PC-3 (cell line): ENCODE measurements at regions not wholly inside any gene's neighbourhood (a gene's known extent, or its start where the extent isn't known, plus 50 kb on each side); places are given as distances from the start of the nearest gene placed in this dataset.
A peak's percentile ranks its signal among the peaks of the same experiment; 100 is the strongest.

ENCODE experiments used
- ATAC-seq: fragments of 200-7000 bp; cut with Tn5 transposase; 2 replicates; pipeline ENCODE4 v1.9.1; 2020; ENCODE audit warnings: mild to moderate bottlenecking, moderate library complexity
- BruUV-seq: library from RNA; stranded (reverse); fragments of 400-500 nt; replicated peaks from 2 replicates; lab custom pipeline; 2021; lab: Mats Ljungman, UMichigan
- CTCF ChIA-PET: fragments of 300-600 bp; sonication (Branson Sonifier 250); formaldehyde crosslinking; loops from one replicate; lab custom pipeline; 2022; ENCODE audit warnings: antibody characterized with exemption; lab: Charles Lee
- POLR2A ChIA-PET: fragments of 300-600 bp; sonication (Branson Sonifier 250); formaldehyde crosslinking; loops from one replicate; lab custom pipeline; 2022; ENCODE audit warnings: antibody characterized with exemption; ENCODE audit not compliant: unreplicated experiment; lab: Charles Lee
- DNase-seq: peaks from one replicate; pipeline ENCODE4 v3.0.0-alpha.2; 2015
- H2AFZ ChIP-seq: fragments of 300-600 bp; sonication (generic); 2 replicates; pipeline ENCODE4 v1.6.0; 2016; ENCODE audit warnings: antibody characterized with exemption, low read length
- H3F3A ChIP-seq: fragments of 300-600 bp; sonication (generic); one replicate; pipeline ENCODE4 v1.6.0; 2017; ENCODE audit warnings: antibody characterized with exemption, low read length, control low read depth, mild to moderate bottlenecking; ENCODE audit not compliant: unreplicated experiment
- H3K27ac ChIP-seq: fragments of 300-600 bp; sonication (generic); 2 replicates; pipeline ENCODE4 v1.5.1; 2016; ENCODE audit warnings: mild to moderate bottlenecking, low read length
- H3K27me3 ChIP-seq: fragments of 300-600 bp; sonication (generic); 2 replicates; pipeline ENCODE4 v1.6.1; 2016; ENCODE audit warnings: low read length, mixed read lengths
- H3K36me3 ChIP-seq: fragments of 300-600 bp; sonication (generic); 2 replicates; pipeline ENCODE4 v1.6.1; 2016; ENCODE audit warnings: low read depth, mixed run types, low read length, mixed read lengths
- H3K4me1 ChIP-seq: fragments of 300-600 bp; sonication (generic); 2 replicates; pipeline ENCODE4 v1.5.1; 2016; ENCODE audit warnings: low read length; ENCODE audit not compliant: insufficient read depth
- H3K4me2 ChIP-seq: fragments of 300-600 bp; sonication (generic); 2 replicates; pipeline ENCODE4 v1.6.0; 2016; ENCODE audit warnings: low read length
- H3K4me3 ChIP-seq: fragments of 300-600 bp; sonication (generic); 2 replicates; pipeline ENCODE4 v1.5.1; 2016; ENCODE audit warnings: mild to moderate bottlenecking, low read length, mixed read lengths
- H3K79me2 ChIP-seq: fragments of 300-600 bp; sonication (generic); 2 replicates; pipeline ENCODE4 v1.6.1; 2017; ENCODE audit warnings: low read length, mixed read lengths
- H3K9ac ChIP-seq: fragments of 300-600 bp; sonication (generic); 2 replicates; pipeline ENCODE4 v1.6.0; 2016; ENCODE audit warnings: mild to moderate bottlenecking, low read length
- H3K9me2 ChIP-seq: fragments of 300-600 bp; sonication (generic); replicated peaks from 2 replicates; pipeline ENCODE4 v1.6.1; 2016; ENCODE audit warnings: mixed run types, low read length, mixed read lengths
- H3K9me3 ChIP-seq: fragments of 300-600 bp; sonication (generic); 2 replicates; pipeline ENCODE4 v1.6.1; 2016; ENCODE audit warnings: low read length, mixed read lengths
- H4K20me1 ChIP-seq: fragments of 300-600 bp; sonication (generic); 2 replicates; pipeline ENCODE4 v1.6.1; 2016; ENCODE audit warnings: low read length, mixed read lengths
- EZH2 ChIP-seq: fragments of 300-600 bp; sonication (generic); IDR thresholded peaks from one replicate; pipeline ENCODE4 v1.6.1; 2017; ENCODE audit warnings: antibody characterized with exemption, mild to moderate bottlenecking, low read length; ENCODE audit not compliant: unreplicated experiment
- EZH2phosphoT487 ChIP-seq: fragments of 300-600 bp; sonication (generic); IDR thresholded peaks from 2 replicates; pipeline ENCODE4 v1.6.1; 2018; ENCODE audit warnings: mild to moderate bottlenecking, antibody characterized with exemption, low read length, borderline replicate concordance
- intact Hi-C: fragments of 100-400 bp; cut with micrococcal nuclease; formaldehyde crosslinking; loops from 2 replicates; pipeline ENCODE4 v1.9.0; 2023
- TF ChIP-seq, protein P1 (sequence below): fragments of 300-600 bp; sonication (generic); conservative IDR thresholded peaks from 2 replicates; pipeline ENCODE4 v1.5.1; 2017; ENCODE audit warnings: antibody characterized with exemption, low read depth, mild to moderate bottlenecking, low read length

DNA sequence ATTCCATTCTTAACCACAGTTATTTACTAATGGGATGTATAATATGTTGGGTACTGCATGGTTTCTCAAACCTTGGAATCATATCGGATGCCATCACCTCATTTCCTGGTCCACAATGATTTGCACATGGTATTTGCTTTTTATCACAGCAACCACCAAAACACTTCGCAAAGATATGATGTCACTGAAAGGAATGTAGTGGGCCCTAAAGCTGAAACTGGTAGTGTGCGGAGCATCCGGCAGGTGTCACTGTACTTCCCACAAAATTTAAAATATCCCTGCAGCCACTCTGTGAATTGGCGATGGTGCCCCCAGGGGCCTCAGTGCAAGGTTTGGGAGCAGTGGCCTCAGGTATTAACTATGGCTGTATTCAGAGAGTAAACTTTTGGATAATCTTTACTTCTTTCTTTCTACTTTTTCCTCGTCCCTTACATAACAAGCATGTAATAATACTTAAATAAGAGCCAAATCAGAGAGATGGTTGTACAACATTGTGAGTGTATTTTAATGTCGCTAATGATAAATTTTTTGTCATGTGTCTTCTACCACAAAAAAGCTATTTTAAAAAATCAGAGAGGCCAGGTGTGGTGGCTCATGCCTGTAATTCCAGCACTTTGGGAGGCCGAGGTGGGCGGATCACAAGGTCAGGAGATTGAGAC is 66.2 kb downstream of the FAM241B start:
- peaks cover 7% of the 10 kb centered on the region for H3K4me1 ChIP-seq
- no peaks in the 10 kb centered on the region for H3K9me3 ChIP-seq
- no peaks in the 10 kb centered on the region for H4K20me1 ChIP-seq
- H3K79me2 ChIP-seq: no peaks in the 10 kb centered on the region
- H3K27me3 ChIP-seq: peaks cover 17% of the 10 kb centered on the region; the same call in 1 of the 2 replicates
- H3K36me3 ChIP-seq: no peaks in the 10 kb centered on the region
- CTCF ChIA-PET: interaction anchor here (0.6 to 1.3 kb wide), 2 partner anchors 51 to 288 kb away, joined by 3 to 7 read pairs; no protein-coding TSS in a partner anchor
- POLR2A ChIA-PET: interaction anchor here (0.5 kb wide), 1 partner anchor 62 kb away, joined by 3 read pairs; no protein-coding TSS in a partner anchor
- no peak overlapping the region for H3K9ac ChIP-seq
- ATAC-seq: peak; percentile 94
- H3F3A ChIP-seq: no peaks in the 10 kb centered on the region
- TF ChIP-seq, protein P1, sequence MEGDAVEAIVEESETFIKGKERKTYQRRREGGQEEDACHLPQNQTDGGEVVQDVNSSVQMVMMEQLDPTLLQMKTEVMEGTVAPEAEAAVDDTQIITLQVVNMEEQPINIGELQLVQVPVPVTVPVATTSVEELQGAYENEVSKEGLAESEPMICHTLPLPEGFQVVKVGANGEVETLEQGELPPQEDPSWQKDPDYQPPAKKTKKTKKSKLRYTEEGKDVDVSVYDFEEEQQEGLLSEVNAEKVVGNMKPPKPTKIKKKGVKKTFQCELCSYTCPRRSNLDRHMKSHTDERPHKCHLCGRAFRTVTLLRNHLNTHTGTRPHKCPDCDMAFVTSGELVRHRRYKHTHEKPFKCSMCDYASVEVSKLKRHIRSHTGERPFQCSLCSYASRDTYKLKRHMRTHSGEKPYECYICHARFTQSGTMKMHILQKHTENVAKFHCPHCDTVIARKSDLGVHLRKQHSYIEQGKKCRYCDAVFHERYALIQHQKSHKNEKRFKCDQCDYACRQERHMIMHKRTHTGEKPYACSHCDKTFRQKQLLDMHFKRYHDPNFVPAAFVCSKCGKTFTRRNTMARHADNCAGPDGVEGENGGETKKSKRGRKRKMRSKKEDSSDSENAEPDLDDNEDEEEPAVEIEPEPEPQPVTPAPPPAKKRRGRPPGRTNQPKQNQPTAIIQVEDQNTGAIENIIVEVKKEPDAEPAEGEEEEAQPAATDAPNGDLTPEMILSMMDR: peak; percentile 98
- TF ChIP-seq EZH2phosphoT487: no peak
- TF ChIP-seq EZH2: no peak
- peak overlapping the region; percentile 2; the same call in 1 of the 2 replicates for H3K4me2 ChIP-seq
- peak; percentile 98 for DNase-seq
- intact Hi-C loops: loop anchor here (1.0 kb wide), 4 partner anchors 21 to 218 kb away; no protein-coding TSS in a partner anchor
- H3K27ac ChIP-seq: peak overlapping the region; percentile 17
- BruUV-seq: no TSS peak
- H3K4me3 ChIP-seq: no peak overlapping the region
- no peak overlapping the region; the same call in 1 of the 2 replicates for H2AFZ ChIP-seq
- H3K9me2 ChIP-seq: no peaks in the 10 kb centered on the region

DNA sequence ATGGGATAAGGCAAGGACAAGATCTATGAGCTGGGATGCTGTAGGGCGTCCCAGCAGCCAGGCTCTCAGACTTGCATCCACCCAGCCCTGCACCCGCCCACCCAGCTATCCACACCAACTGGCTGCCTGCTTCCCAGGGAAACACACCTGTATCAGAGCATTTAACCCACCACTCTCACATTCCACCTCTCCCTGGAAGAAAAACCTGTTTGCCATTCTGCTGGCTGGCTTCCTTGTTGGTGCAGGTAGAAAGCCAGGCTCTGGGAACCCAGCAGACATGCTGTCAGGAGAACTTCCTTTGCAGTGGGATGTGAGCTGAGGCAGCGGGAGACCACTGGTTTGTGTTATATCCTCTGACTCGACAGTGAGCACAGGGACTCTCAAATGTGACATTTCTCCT is 67.0 kb downstream of the FAM241B start:
- POLR2A ChIA-PET: no interaction called here
- peaks cover 19% of the 10 kb centered on the region; the same call in 1 of the 2 replicates for H3K27me3 ChIP-seq
- no peak for ATAC-seq
- H3K36me3 ChIP-seq: no peaks in the 10 kb centered on the region
- H3K4me1 ChIP-seq: peaks cover 7% of the 10 kb centered on the region
- no peak overlapping the region for H3K9ac ChIP-seq
- BruUV-seq: no TSS peak
- CTCF ChIA-PET: interaction anchor here (0.6 to 1.3 kb wide), 4 partner anchors 52 to 473 kb away, joined by 3 to 4 read pairs (median 4); partner anchors contain the start of gene SAR1A
- peak; percentile 48 for DNase-seq
- intact Hi-C loops: no loop called here
- no peaks in the 10 kb centered on the region for H3K9me2 ChIP-seq
- H3K9me3 ChIP-seq: no peaks in the 10 kb centered on the region
- TF ChIP-seq EZH2 (no peak), EZH2phosphoT487 (no peak)
- TF ChIP-seq, protein P1: no peak
- H4K20me1 ChIP-seq: no peaks in the 10 kb centered on the region
- no peak overlapping the region for H2AFZ ChIP-seq
- no peak overlapping the region for H3K4me2 ChIP-seq
- no peak overlapping the region for H3K27ac ChIP-seq
- no peaks in the 10 kb centered on the region for H3F3A ChIP-seq
- H3K79me2 ChIP-seq: no peaks in the 10 kb centered on the region
- H3K4me3 ChIP-seq: no peak overlapping the region

DNA sequence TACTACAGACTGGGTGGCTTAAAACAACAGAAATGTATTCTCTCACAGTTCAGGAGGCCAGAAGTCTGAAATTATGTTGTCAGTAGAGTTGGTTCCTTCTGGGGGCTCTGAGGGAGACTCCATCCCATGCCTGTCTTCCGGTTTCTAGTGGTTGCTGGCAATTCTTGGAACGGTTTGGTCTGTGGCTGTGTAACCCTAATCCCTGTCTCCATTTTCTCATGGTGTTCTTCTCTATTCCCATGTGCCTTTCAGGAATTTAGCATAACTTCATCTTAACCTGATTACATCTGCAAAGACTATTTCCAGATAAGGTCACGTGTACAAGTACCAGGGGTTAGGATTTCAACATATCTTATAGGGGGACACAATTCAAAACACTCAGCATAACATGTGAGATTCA is 73.2 kb downstream of the FAM241B start:
- intact Hi-C loops: no loop called here
- Histone ChIP-seq H3K9ac (peak overlapping the region; percentile 7; the same call in 1 of the 2 replicates), H3K27ac (peak overlapping the region; percentile 73), H3K36me3 (no peaks in the 10 kb centered on the region), H4K20me1 (no peaks in the 10 kb centered on the region), H3K4me1 (peaks cover 18% of the 10 kb centered on the region), H3K9me2 (no peaks in the 10 kb centered on the region), H3K4me2 (peak overlapping the region; percentile 20), H3K4me3 (no peak overlapping the region), H3F3A (peaks cover 16% of the 10 kb centered on the region), H3K27me3 (peaks cover 20% of the 10 kb centered on the region; the same call in 1 of the 2 replicates), H2AFZ (0 out of 2 replicates have a peak overlapping the region, but pooled peaks have one; percentile 4), H3K9me3 (0 out of 2 replicates have a peak, but pooled peaks cover 8% of the 10 kb centered on the region), H3K79me2 (no peaks in the 10 kb centered on the region)
- TF ChIP-seq, protein P1: no peak
- TF ChIP-seq EZH2 (no peak), EZH2phosphoT487 (no peak)
- CTCF ChIA-PET: no interaction called here
- BruUV-seq: no TSS peak
- DNase-seq (no peak), ATAC-seq (no peak)
- POLR2A ChIA-PET: no interaction called here
